ENCODE measurements at regions not wholly inside any gene's neighbourhood (a gene's known extent, or its start where the extent isn't known, plus 50 kb on each side); places are given as distances from the start of the nearest gene placed in this dataset.

- H3K4ac ChIP-seq (replicated peaks; ENCODE audit: insufficient read length, low read depth, low read length), result no peak overlapping the region
- no peak overlapping the region for H3K14ac ChIP-seq (ENCODE audit: insufficient read length)
- H3K23ac ChIP-seq (ENCODE audit: insufficient read length), result no peak overlapping the region
- H2BK12ac ChIP-seq (ENCODE audit: low read depth, low read length), result no peak overlapping the region
- no peaks in the 10 kb centered on the region for H3K23me2 ChIP-seq (ENCODE audit: low read depth, low read length)
- no peak overlapping the region for H2BK120ac ChIP-seq (replicated peaks; ENCODE audit: low read depth, low read length)
- FAIRE-seq, result no peak
- H3K4me1 ChIP-seq (replicated peaks in 1 of 4; ENCODE audit: control insufficient read depth in 3 of 4, insufficient read depth in 4 of 4, low read length in 3 of 4), result no peaks in the 10 kb centered on the region
- H3K4me3 ChIP-seq (ENCODE audit: extremely low read depth in 1 of 4, insufficient read depth in 2 of 4, low read depth in 3 of 4, low read length in 4 of 4), result no peak overlapping the region
- no peaks in the 10 kb centered on the region for H3K27me3 ChIP-seq (replicated peaks in 1 of 4; ENCODE audit: control insufficient read depth in 3 of 4, extremely low read depth in 1 of 4, insufficient read depth in 3 of 4, low read length in 3 of 4)
- no peak overlapping the region for H2BK15ac ChIP-seq (ENCODE audit: low read length)
- H3K79me2 ChIP-seq (ENCODE audit: control insufficient read depth in 1 of 2, insufficient read depth in 2 of 2, low read length in 2 of 2), result no peaks in the 10 kb centered on the region
- no peaks in the 10 kb centered on the region for H4K20me1 ChIP-seq (replicated peaks in 1 of 2; ENCODE audit: control insufficient read depth in 1 of 2, insufficient read depth in 2 of 2, low read length in 2 of 2)
- no peaks in the 10 kb centered on the region for H3K36me3 ChIP-seq (ENCODE audit: control insufficient read depth in 2 of 4, insufficient read depth in 4 of 4, low read length in 3 of 4)
- no peak overlapping the region for H2BK5ac ChIP-seq (ENCODE audit: low read depth, low read length)
- no peak overlapping the region for H2BK20ac ChIP-seq (ENCODE audit: low read length)
- no peak overlapping the region for H3K27ac ChIP-seq (ENCODE audit: low read depth, low read length)
- no peak overlapping the region for H2AK5ac ChIP-seq (ENCODE audit: low read depth, low read length)
- H3K56ac ChIP-seq (replicated peaks; ENCODE audit: insufficient read length, low read depth, low read length), result no peak overlapping the region
- WGBS, 2 experiments (ENCODE audit: extremely low coverage in 1 of 2, insufficient coverage in 1 of 2, insufficient read length in 1 of 2, insufficient replicate concordance in 2 of 2, low coverage in 1 of 2, low lambda C conversion rate in 2 of 2, missing lambda C conversion rate in 1 of 2), result 80% methylated on average over 4 of the region's 5 CpGs; no CpG with 5 or more reads in 1 of the 2 experiments
- no peak overlapping the region for H3K9ac ChIP-seq (replicated peaks in 1 of 4; ENCODE audit: extremely low read depth in 1 of 4, low read depth in 3 of 4, low read length in 3 of 4)
- no peak overlapping the region for H4K91ac ChIP-seq (replicated peaks; ENCODE audit: insufficient read length, low read length)
- no peak overlapping the region for H4K8ac ChIP-seq (ENCODE audit: extremely low read depth, insufficient read depth, low read length)
- H4K5ac ChIP-seq (ENCODE audit: insufficient read length, low read depth, low read length), result no peak overlapping the region
- no peak for DNase-seq (ENCODE audit: low read depth in 1 of 2, low spot score in 2 of 2)
- no peaks in the 10 kb centered on the region for H3K79me1 ChIP-seq (ENCODE audit: low read depth, low read length)
- ChIA-PET CTCF (ENCODE audit: partially characterized antibody) (no interaction called here), POLR2A (ENCODE audit: partially characterized antibody) (no interaction called here)
- H3K9me3 ChIP-seq (ENCODE audit: insufficient read depth in 2 of 2, low read depth in 1 of 2, low read length in 1 of 2), result no peaks in the 10 kb centered on the region
- H3K4me2 ChIP-seq (ENCODE audit: insufficient read depth in 1 of 2, low read depth in 2 of 2, low read length in 2 of 2), result no peak overlapping the region
- H2AFZ ChIP-seq (ENCODE audit: low read length), result no peak overlapping the region
- no peak overlapping the region for H3K18ac ChIP-seq (ENCODE audit: extremely low read depth, low read length)
- TF ChIP-seq CREB1 (IDR thresholded peaks at IDR 0.05) (no peak), SAP30 (IDR thresholded peaks at IDR 0.05; ENCODE audit: insufficient read depth, insufficient replicate concordance, low read length) (no peak), SRF (IDR thresholded peaks at IDR 0.05; ENCODE audit: low read depth, low read length) (no peak), MAX (IDR thresholded peaks at IDR 0.05) (no peak), CTCF (IDR thresholded peaks at IDR 0.05; ENCODE audit: control extremely low read depth in 1 of 3, insufficient read depth in 1 of 3, low read depth in 1 of 3, low read length in 3 of 3) (no peak), TAF1 (IDR thresholded peaks at IDR 0.05; ENCODE audit: low read depth, low read length) (no peak), RBBP5 (IDR thresholded peaks at IDR 0.05; ENCODE audit: borderline replicate concordance, low read depth, low read length) (no peak), RFX5 (IDR thresholded peaks at IDR 0.05; ENCODE audit: borderline replicate concordance, low read depth, low read length) (no peak), RAD21 (IDR thresholded peaks at IDR 0.05 in 1 of 2, conservative IDR thresholded peaks at IDR 0.05 in 1 of 2; ENCODE audit: low read depth in 2 of 2, low read length in 2 of 2) (no peak), ASH2L (IDR thresholded peaks at IDR 0.05; ENCODE audit: low read length) (no peak), RNF2 (IDR thresholded peaks at IDR 0.05; ENCODE audit: borderline replicate concordance, low read depth, low read length, missing control alignments, poor library complexity, severe bottlenecking) (no peak), KDM4A (IDR thresholded peaks at IDR 0.05; ENCODE audit: low read depth, low read length, severe bottlenecking) (no peak)
These were observed 1163.6 kb downstream of the NSUN3 start for GRCh38 chr3:95226437-95226836.

Data from H1 (cell line).